PC-9 (cell line): ENCODE measurements at regions not wholly inside any gene's neighbourhood (a gene's known extent, or its start where the extent isn't known, plus 50 kb on each side); places are given as distances from the start of the nearest gene placed in this dataset.

Experiments
- BruUV-seq: library from RNA; stranded (reverse); fragments of 400-500 nt; replicated peaks from 2 replicates; lab custom pipeline; 2021; lab: Mats Ljungman, UMichigan
- CTCF ChIA-PET: fragments of 300-600 bp; sonication (Branson Sonifier 250); formaldehyde crosslinking; loops from one replicate; lab custom pipeline; 2022; ENCODE audit warnings: antibody characterized with exemption; lab: Charles Lee
- POLR2A ChIA-PET: fragments of 300-600 bp; sonication (Branson Sonifier 250); formaldehyde crosslinking; loops from one replicate; lab custom pipeline; 2022; ENCODE audit warnings: antibody characterized with exemption; ENCODE audit not compliant: unreplicated experiment; lab: Charles Lee
- DNase-seq, 2 experiments: peaks; one replicate each; pipeline versions ENCODE4 v3.0.0 to v3.0.0-alpha.2; 2015 to 2022; ENCODE audit warnings: mixed read lengths in 1 of 2
- H2AFZ ChIP-seq: fragments of 200-600 bp; sonication (generic); 2 replicates; pipeline ENCODE4 v1.8.1; 2017; ENCODE audit warnings: antibody characterized with exemption
- H3F3A ChIP-seq: fragments of 200-600 bp; sonication (generic); 2 replicates; pipeline ENCODE4 v1.8.1; 2017; ENCODE audit warnings: antibody characterized with exemption, mild to moderate bottlenecking, low read depth; ENCODE audit not compliant: insufficient read depth
- H3K27ac ChIP-seq: fragments of 200-600 bp; sonication (generic); 2 replicates; pipeline ENCODE4 v1.6.1; 2016; ENCODE audit warnings: mixed run types
- H3K27me3 ChIP-seq: fragments of 200-600 bp; sonication (generic); 2 replicates; pipeline ENCODE4 v1.6.1; 2016; ENCODE audit warnings: low read depth, mixed run types; ENCODE audit not compliant: insufficient read depth
- H3K36me3 ChIP-seq: fragments of 200-600 bp; sonication (generic); 2 replicates; pipeline ENCODE4 v1.6.1; 2016; ENCODE audit warnings: low read depth, mixed run types
- H3K4me1 ChIP-seq: fragments of 200-600 bp; sonication (generic); replicated peaks from 2 replicates; pipeline ENCODE4 v1.6.1; 2016; ENCODE audit warnings: mixed run types; ENCODE audit not compliant: insufficient read depth
- H3K4me2 ChIP-seq: fragments of 200-600 bp; sonication (generic); 2 replicates; pipeline ENCODE4 v1.6.1; 2017; ENCODE audit warnings: mixed run types
- H3K4me3 ChIP-seq: fragments of 200-600 bp; sonication (generic); 2 replicates; pipeline ENCODE4 v1.6.1; 2016; ENCODE audit warnings: mixed run types
- H3K79me2 ChIP-seq: fragments of 200-600 bp; sonication (generic); 2 replicates; pipeline ENCODE4 v1.6.1; 2017; ENCODE audit warnings: low read depth, mixed run types
- H3K9me2 ChIP-seq: fragments of 200-600 bp; sonication (generic); 2 replicates; pipeline ENCODE4 v1.8.1; 2017; ENCODE audit warnings: mild to moderate bottlenecking; ENCODE audit not compliant: insufficient read depth
- H3K9me3 ChIP-seq: fragments of 200-600 bp; sonication (generic); 2 replicates; pipeline ENCODE4 v1.8.1; 2016; ENCODE audit warnings: low read depth; ENCODE audit not compliant: insufficient read depth
- H4K20me1 ChIP-seq: fragments of 200-600 bp; sonication (generic); 2 replicates; pipeline ENCODE4 v1.8.1; 2017; ENCODE audit not compliant: insufficient read depth
- CTCF ChIP-seq: fragments of 200-600 bp; sonication (generic); conservative IDR thresholded peaks from 2 replicates; pipeline ENCODE4 v1.6.1; 2017; ENCODE audit warnings: mixed run types, antibody characterized with exemption, mild to moderate bottlenecking, moderate library complexity
- EZH2 ChIP-seq: fragments of 200-600 bp; sonication (generic); IDR thresholded peaks from 2 replicates; pipeline ENCODE4 v1.8.0; 2017; ENCODE audit warnings: antibody characterized with exemption, low read depth
- intact Hi-C: fragments of 100-400 bp; cut with micrococcal nuclease; formaldehyde crosslinking; loops from one replicate; pipeline ENCODE4 v1.10.0; 2022; ENCODE audit not compliant: unreplicated experiment

GRCh38 chr16:65829076-65829475 lies 537.4 kb upstream of the CDH5 start:
- H3F3A ChIP-seq: no peaks in the 10 kb centered on the region
- H3K4me1 ChIP-seq: no peaks in the 10 kb centered on the region
- no peaks in the 10 kb centered on the region for H4K20me1 ChIP-seq
- TF ChIP-seq EZH2 (no peak), CTCF (no peak)
- no peak for DNase-seq
- H3K4me2 ChIP-seq: no peak overlapping the region
- no peak overlapping the region for H2AFZ ChIP-seq
- ChIA-PET POLR2A (no interaction called here), CTCF (no interaction called here)
- no TSS peak for BruUV-seq
- H3K9me2 ChIP-seq: no peaks in the 10 kb centered on the region
- H3K36me3 ChIP-seq: no peaks in the 10 kb centered on the region
- intact Hi-C loops: no loop called here
- H3K79me2 ChIP-seq: no peaks in the 10 kb centered on the region
- no peaks in the 10 kb centered on the region for H3K9me3 ChIP-seq
- peaks cover 3% of the 10 kb centered on the region for H3K27me3 ChIP-seq
- no peak overlapping the region for H3K27ac ChIP-seq
- H3K4me3 ChIP-seq: no peak overlapping the region

- POLR2A ChIA-PET: no interaction called here
- Histone ChIP-seq H3K27ac (no peak overlapping the region), H4K20me1 (no peaks in the 10 kb centered on the region), H3K79me2 (no peaks in the 10 kb centered on the region), H3K4me3 (no peak overlapping the region), H3F3A (no peaks in the 10 kb centered on the region), H3K9me2 (no peaks in the 10 kb centered on the region), H3K36me3 (no peaks in the 10 kb centered on the region), H3K27me3 (peaks cover 3% of the 10 kb centered on the region), H2AFZ (no peak overlapping the region), H3K9me3 (no peaks in the 10 kb centered on the region), H3K4me2 (no peak overlapping the region), H3K4me1 (no peaks in the 10 kb centered on the region)
- TF ChIP-seq EZH2 (no peak), CTCF (no peak)
- DNase-seq: no peak
- CTCF ChIA-PET: no interaction called here
- intact Hi-C loops: no loop called here
- no TSS peak for BruUV-seq
These were observed 538.2 kb upstream of the CDH5 start for GRCh38 chr16:65828296-65828695.

DNA sequence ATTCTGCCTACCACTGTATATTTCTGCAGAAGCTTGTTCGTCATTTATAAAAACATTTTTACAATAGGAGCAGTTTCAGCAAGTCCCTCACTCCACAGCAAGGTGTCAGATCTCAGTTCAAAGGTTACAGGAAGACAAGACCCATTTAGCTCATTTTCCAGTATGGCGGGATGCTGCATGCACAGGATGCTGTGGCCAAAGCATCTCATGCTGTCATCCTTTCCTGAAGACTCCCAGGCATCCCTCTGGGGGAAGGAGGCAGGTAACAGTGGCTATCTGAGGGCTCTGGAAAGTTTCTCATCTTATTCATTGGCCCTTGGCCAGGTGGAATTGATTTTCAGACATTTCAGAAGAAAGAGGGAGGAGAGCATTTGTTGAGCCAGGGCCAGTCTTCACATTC lies 539.3 kb upstream of the CDH5 start:
- Histone ChIP-seq H3K27ac (no peak overlapping the region), H3K4me2 (no peak overlapping the region), H3F3A (no peaks in the 10 kb centered on the region), H4K20me1 (no peaks in the 10 kb centered on the region), H2AFZ (no peak overlapping the region), H3K9me2 (no peaks in the 10 kb centered on the region), H3K9me3 (no peaks in the 10 kb centered on the region), H3K4me3 (no peak overlapping the region), H3K4me1 (no peaks in the 10 kb centered on the region), H3K79me2 (no peaks in the 10 kb centered on the region), H3K36me3 (no peaks in the 10 kb centered on the region), H3K27me3 (peaks cover 3% of the 10 kb centered on the region)
- intact Hi-C loops: no loop called here
- DNase-seq: no peak
- ChIA-PET POLR2A (no interaction called here), CTCF (no interaction called here)
- no TSS peak for BruUV-seq
- TF ChIP-seq EZH2 (no peak), CTCF (no peak)
